ENCODE measurements at regions not wholly inside any gene's neighbourhood (a gene's known extent, or its start where the extent isn't known, plus 50 kb on each side); places are given as distances from the start of the nearest gene placed in this dataset.

GRCh38 chr4:153076861-153077260 lies 127.4 kb upstream of the TRIM2 start:
- DNase-seq (ENCODE audit: low read depth), result no peak

GRCh38 chr4:153079857-153080391 lies 124.3 kb upstream of the TRIM2 start:
- DNase-seq (ENCODE audit: low read depth), result no peak

DNA sequence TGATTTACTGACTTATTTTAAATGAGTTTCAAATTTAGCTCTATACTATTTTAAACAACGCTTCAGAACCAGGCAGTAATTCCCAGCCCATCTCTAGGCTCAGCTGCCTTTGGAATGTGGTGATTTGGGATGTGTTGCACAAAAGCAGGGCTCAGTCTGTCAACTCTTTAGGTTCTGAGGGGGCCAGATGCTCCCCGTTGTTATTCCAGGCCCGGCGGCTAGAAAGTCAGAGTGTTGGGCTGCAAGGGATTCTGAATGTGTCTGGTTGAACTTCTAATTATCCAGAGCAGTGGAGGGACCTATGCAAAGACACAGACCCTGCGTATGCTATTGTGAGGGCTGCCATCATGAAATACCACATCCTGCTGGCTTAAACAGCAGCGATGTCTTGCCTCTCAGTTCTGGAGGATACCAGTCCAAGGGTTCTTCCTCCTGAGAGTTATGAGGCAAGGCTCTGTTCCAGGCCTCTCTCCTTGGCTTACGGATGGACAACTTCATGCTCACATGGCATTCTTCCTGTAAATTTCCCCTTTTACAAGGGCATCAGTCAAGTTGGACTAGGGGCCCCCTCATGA lies 123.2 kb upstream of the TRIM2 start:
- no peak for DNase-seq (ENCODE audit: low read depth)

DNA sequence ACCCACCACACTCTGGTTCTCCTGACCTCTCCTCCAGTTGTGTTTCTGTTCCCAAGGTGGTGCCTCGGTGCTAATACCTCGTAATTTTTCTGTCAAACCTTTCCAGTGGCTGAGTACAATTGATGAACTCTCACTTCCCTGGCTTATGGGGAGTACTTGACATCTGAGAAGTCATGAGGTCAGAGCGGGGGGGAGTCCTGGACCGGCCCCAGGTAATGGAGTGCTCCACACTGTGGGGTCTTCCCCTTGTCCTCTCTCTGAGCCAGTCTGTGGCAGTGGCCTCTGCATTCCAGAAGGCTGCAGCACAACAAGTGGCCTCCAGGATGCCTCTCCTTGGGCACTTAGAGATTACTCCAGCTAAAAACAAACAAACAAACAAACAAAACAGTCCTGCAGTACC lies 122.5 kb upstream of the TRIM2 start:
- DNase-seq (ENCODE audit: low read depth), result no peak

GRCh38 chr4:153082322-153083301 lies 121.6 kb upstream of the TRIM2 start:
- no peak for DNase-seq (ENCODE audit: low read depth)

- peak; percentile 34 for DNase-seq (ENCODE audit: low read depth)
These were observed 120.7 kb upstream of the TRIM2 start for GRCh38 chr4:153083447-153083947.

DNA sequence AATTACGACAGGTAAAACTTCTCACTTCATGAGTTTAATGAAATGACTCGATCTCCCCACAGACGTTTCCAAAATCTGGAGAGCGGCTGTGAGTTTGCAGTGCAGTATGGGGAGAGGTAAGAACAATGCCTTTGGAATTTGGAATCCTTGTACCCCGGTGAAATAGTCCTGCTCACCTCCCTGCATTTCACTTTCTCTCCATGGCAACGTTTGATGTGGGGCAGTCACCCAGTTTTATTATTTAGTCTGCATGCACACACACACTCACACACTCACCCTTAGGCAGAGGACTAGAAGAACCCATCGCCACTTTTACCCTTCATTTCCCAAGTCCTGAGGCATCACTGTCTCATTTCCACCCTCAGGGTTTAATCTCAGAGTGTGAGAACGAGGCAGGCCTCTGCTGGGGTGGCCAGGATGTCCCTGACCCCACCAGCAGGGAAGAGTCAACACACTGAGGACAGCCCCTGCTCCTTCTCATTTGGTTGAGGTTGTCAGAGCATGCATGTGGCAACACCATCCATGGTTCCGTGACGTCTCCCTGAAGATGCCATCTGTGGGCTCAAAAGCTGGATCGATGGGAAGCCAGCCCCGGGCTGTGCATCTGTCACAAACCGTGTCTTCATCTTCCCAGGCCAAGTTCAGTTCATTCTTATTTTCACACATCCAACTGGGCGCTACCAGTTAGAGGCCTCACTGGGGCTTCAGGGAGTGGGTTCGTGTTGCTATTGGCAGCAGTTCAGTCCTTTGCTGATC lies 119.8 kb upstream of the TRIM2 start:
- DNase-seq (ENCODE audit: low read depth), result no peak

GRCh38 chr4:153084980-153085630 lies 119.1 kb upstream of the TRIM2 start:
- DNase-seq (ENCODE audit: low read depth), result peak; percentile 9

- DNase-seq (ENCODE audit: low read depth), result no peak
These were observed 116.5 kb upstream of the TRIM2 start for GRCh38 chr4:153087671-153088194.

DNA sequence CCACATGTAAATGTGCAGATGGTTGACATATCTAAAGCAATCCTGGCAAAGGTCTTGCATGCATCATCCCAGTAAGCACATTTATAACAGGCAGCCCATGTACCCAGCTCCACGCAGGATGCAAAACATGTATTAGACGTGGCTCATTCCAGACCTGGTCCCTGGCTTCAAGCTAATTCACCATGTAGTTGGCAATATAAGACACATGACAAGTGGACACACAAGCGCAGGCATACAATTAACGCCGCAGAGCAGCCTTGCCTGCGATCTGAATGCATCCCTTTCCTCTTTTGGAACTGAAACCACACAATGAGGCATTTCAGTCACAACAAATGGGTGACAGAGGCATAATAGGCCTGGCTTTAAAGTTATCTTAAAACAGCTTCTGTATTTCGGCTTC lies 114.5 kb upstream of the TRIM2 start:
- DNase-seq (ENCODE audit: low read depth), result no peak

DNA sequence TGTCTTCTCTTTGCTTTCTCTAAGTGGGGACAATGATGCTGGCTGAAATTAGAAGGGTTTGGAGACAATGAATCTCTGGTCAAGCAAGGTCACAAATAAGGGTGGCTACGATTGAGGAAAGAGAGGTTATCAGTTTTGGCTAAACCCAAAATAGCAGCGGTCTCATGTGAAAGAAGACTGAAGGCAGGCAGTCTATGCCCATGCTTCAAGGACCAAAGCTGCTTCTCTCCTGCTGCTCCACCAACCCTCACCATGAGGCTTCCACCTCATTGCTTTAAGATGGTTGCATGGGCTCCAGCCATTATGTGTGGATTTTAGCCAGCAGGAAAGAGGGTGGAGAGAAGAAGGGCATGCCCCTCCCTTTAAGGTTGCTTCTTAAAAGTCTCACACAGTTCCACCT lies 114.1 kb upstream of the TRIM2 start:
- DNase-seq (ENCODE audit: low read depth), result no peak

DNA sequence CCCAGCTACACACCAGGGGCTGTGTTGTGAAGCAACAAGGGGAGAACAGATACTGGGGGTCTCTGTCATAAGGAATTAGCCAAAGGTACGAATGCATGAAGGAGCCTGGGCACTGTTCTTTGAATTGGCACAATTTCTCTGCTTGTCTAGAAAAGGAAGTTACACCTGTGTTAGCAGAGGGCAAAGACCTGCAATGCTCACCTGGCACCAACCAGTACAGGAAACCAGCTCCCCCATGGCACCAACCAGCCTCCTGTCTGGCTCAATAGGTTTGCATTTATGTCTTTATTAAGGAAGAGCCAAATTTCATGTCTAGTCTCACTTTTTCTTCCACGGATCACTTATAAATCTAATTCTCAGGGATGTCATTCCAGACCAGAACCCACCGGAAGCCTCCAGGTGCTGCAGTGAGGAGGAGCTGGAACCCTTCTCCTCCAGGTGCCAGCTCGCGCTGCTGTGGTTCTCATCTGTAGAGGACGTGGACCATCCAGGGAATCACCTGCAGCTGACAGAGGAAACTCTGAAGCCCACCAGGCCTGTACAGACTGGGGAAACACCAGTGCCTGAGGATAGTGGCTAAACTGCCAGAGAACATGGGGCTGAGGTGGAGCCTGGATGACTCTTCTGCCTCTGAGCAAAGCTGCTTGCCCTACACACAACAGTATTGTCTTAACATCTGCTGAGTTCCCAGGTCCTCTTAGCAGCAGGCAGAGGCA lies 113.4 kb upstream of the TRIM2 start:
- DNase-seq (ENCODE audit: low read depth), result no peak

GRCh38 chr4:153093396-153093795 lies 110.8 kb upstream of the TRIM2 start:
- no peak for DNase-seq (ENCODE audit: low read depth)

DNA sequence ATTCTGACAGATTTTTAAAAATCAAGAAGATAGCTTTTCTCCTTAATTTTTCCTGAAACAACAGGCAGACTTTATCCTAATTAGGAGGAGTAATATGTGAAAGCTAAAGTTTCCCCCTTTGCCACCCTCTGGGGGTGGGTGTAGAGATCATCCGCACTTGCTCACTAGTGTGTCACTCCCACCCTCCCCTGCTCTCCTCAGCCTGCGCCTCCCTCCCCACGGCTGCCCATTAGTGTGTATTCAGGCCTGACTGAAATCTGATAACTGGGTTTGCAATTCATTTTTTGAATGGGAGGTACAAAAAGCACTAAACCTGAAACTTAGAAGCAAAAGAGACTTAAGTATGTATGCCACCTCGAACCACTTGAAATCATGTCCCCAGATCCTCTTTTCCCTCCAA lies 110.4 kb upstream of the TRIM2 start:
- DNase-seq (ENCODE audit: low read depth), result no peak

- no peak for DNase-seq (ENCODE audit: low read depth)
These were observed 109.8 kb upstream of the TRIM2 start for GRCh38 chr4:153094435-153094834.

- no peak for DNase-seq (ENCODE audit: low read depth)
These were observed 108.6 kb upstream of the TRIM2 start for GRCh38 chr4:153095448-153096204.

- no peak for DNase-seq (ENCODE audit: low read depth)
These were observed 107.9 kb upstream of the TRIM2 start for GRCh38 chr4:153096344-153096743.

- no peak for DNase-seq (ENCODE audit: low read depth)
These were observed 105.8 kb upstream of the TRIM2 start for GRCh38 chr4:153098427-153098826.

GRCh38 chr4:153099391-153100140 lies 104.7 kb upstream of the TRIM2 start:
- no peak for DNase-seq (ENCODE audit: low read depth)
